Endothelial cell of hepatic sinusoid (primary cell): ENCODE measurements at regions not wholly inside any gene's neighbourhood (a gene's known extent, or its start where the extent isn't known, plus 50 kb on each side); places are given as distances from the start of the nearest gene placed in this dataset.

ENCODE experiments used
- in situ Hi-C: cut with HindIII; loops from 2 replicates; pipeline ENCODE4 v1.10.0; 2017; ENCODE audit warnings: low sequenced_read_pairs

GRCh38 chr2:516944-517343 lies 160.3 kb downstream of the TMEM18 start:
- in situ Hi-C loops: no loop called here

DNA sequence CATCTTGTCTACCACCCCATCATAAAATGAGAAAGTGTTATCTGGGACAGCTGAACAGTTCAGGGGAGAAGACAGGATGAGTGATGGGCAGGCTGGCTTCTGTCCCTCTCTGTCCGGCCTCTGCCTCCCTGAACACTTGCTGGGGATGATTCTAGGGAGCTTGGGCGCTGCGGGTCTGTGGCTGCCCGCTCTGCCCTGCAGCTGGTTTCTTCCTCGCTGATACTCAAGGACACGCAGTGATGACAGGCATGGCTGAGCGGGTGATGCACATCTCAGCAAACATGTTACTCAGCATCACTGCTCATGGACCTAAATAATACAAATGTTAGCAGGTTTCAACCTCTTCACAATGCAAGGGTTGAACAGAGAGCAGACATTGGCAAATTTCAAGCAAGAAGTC lies 161.1 kb downstream of the TMEM18 start:
- in situ Hi-C loops: no loop called here

GRCh38 chr2:515441-516127 lies 161.6 kb downstream of the TMEM18 start:
- in situ Hi-C loops: no loop called here

DNA sequence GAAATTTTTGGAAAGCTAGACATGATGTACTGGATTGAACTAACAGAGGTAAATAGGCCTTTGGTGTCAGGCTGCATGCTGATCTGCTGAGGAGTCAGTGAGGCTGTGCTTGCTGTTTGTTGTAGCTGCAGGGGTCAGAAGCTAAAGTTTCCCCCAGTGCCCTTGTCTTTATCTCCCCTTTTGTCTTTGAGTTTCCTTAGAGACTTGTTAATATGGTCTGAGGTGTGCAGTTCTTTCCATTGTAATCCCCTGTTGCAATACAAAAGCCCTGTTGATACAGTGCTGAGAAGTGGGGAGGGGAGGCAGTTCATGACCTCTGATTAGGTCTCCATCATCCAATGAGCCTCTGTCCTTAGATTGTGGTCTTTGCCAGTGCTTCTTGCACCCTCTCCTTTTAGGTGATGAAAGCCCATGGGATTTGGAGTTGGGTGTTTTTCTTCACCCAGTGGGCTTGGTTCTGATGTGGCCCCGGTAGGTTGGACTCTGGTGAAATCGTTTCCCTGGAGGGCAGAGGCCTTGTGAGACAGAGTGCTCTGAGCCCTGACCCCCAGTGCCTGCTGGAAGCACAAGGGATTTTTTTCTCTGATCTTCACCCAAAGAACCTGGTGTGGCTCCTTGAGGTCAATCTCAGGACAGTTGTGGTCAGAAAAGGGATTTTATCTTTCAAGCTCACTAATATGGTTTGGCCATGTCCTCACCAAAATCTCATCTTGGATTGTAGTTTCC lies 163.1 kb downstream of the TMEM18 start:
- in situ Hi-C loops: no loop called here

GRCh38 chr2:510839-511238 lies 166.4 kb downstream of the TMEM18 start:
- in situ Hi-C loops: no loop called here

- in situ Hi-C loops: no loop called here
Measured at GRCh38 chr2:509888-510287, 167.3 kb downstream of the TMEM18 start.

DNA sequence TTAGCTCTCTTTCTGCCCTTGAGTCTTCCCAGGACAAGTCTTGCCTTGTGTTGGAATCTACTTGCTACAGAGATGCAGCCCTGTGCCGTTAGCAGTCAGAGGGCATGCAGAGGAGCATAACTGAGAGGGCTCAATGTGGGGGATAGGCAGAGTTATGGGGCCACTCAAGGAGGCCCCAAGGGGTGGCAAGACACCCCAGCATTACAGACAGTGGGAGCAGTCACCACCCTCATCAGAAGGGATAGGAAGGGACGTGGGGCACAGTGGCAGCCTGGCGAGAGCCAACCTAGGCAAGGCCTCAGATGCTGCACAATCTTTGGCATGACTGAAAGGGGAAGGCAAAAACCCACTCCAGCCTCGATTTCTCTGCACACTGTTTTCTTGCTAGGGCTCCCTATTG lies 169.1 kb downstream of the TMEM18 start:
- in situ Hi-C loops: no loop called here

DNA sequence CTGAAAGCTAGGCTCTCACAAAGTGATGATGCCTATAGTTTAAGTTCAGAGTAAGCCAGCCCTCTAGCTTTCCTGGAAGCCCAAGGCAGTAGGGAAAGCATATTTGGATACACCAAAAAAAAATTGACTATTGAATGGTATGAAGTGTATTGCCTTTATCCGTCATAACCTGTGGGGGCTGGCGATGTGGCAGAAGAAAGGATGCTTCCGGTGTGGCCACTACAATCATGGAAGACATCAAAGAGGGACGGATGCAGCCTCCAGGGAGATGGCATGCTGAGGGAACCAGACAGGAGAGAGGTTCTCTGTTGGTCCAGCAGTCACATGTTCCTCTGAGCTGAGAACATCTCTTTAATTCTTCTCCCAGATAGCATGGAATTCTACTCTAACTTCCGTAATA lies 170.3 kb downstream of the TMEM18 start:
- in situ Hi-C loops: no loop called here

DNA sequence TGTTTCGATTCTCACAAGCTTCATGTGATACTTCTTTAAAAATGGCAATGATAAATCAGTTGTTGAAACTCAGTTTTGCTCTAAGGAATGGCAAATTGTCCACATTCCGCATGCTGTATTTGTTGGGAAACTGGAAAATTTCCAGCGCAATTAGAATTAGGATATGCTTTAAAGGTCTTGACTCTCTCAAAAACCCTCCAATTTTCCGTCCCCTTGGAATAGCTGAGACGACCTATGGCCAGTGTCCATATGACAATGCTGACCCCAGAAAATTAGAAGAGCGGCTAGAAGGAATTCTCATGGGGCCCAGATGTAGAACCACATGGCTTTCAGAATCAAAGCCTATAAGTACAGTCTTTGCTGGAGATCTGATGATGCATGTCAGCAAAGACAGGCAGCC lies 170.8 kb downstream of the TMEM18 start:
- in situ Hi-C loops: no loop called here

DNA sequence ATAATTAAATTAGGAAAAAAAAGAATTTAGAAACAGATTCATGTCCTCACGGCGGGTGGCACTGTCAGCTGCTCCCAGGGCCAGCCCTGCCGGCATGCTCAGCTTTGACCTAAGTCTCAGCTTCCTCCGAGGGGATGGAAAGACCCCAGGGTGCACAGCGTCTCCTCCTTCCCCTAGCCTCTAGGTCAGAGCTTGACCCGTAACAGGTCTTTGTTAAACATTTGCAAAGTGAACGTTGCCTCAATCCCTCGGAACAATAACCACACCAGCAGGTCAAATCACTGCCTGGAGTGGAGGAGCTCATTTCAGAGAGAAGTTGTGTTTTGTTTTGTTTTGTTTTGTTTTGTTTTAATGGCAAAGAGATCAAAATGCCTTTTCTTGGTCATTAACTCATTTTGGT lies 171.3 kb downstream of the TMEM18 start:
- in situ Hi-C loops: no loop called here

DNA sequence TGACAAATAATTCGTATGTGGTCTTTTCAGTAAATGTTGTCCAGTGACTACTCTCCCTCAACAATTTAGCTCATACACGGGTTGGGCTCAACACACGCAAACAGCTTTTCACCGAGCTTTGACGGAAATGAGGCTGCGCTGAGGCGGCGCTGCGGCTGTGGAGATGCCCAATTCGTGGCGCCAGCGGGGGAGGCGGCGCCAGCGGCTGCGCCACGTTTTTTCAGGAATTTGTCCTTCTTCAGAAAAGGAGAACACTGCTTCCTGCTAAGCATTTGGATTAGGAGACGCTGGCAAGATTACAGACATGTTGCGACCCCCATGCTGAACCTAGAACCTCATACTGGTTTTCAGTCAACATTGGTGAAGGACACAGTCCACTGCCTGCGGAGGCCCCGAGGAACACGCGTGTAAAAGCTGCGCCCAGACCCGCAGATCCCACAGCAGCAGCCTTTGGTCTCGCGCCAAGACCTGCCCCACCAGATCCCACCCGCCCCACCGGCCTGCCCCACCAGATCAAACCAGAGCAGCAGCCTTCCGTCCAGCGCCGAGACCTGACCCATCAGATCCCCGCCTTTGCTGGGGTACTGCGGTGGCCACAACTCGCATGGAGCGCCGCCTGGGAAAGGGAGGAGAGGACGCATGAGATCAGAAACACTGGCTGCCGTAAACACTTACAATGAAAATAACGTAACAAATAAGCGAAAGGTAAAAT lies 173.8 kb downstream of the TMEM18 start:
- in situ Hi-C loops: no loop called here

- in situ Hi-C loops: no loop called here
Measured at GRCh38 chr2:502831-503230, 174.4 kb downstream of the TMEM18 start.

DNA sequence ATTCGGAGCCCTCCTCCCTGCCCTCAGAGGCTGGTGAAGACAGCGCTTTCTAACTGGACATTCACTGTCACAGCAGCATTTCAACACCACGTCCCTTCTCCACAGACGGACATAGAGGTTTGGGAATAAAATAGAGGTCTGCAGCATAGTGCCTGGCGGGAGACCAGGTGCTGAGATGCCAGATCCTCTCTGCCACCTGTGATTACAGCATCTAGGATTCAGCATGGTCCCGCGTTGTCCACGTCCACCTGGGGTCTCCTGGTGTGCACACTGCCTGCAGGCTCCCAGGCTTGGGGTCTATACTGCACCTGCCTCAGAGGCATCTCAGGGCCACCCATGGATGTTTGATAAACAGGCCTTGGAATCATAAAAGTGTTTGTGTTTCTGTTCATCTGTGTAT lies 175.5 kb downstream of the TMEM18 start:
- in situ Hi-C loops: no loop called here

DNA sequence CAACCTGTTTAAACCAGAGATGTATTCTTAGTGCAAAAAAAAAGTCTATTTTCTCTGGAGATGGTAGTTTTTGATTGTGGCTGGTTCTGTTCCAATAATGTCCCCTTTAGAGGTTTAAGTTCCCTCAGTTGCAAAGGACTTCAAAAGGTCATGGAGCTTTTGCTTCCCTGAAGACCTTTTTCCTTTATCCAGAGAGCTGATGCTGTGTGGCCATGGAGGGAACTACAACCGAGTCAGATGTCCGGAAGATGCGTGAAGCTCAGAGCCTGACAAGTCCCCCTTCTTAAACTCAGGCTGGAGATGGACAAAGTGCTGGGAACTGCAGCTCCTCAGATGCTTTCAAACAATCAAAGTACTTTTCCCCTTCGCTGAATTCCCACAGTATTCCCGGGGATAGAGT lies 176.1 kb downstream of the TMEM18 start:
- in situ Hi-C loops: no loop called here

GRCh38 chr2:499726-500125 lies 177.5 kb downstream of the TMEM18 start:
- in situ Hi-C loops: no loop called here

DNA sequence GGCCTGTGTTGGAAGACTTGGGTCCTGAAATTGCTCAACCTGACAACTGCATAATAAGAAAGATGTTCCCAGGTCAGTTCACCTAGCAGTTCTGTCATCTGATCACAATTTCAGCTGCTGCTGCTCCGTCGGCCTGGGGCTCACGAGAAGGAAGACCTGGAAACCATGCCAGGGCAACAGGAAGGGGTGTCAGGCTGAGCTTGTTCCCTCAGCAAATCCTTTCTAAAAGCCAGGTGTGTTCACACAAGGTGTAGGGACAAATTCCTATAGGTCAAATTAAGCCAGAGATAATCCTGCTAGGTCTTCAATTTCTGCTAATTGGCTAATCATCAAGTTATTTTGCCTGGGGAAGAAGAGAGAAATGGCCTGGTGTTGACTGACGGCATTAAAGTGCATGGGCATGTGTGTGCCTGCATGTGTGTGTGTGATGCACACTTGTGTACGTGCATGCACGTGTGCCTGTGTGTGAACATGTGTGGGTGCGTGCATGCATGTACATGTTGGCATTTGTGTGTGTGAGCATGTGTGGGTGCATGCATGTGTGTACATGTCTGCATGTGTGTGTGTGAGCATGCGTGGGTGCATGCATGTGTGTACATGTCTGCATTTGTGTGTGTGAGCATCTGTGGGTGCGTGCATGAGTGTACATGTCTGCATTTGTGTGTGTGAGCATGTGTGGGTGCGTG lies 178.6 kb downstream of the TMEM18 start:
- in situ Hi-C loops: no loop called here

- in situ Hi-C loops: no loop called here
Measured at GRCh38 chr2:497770-498492, 179.3 kb downstream of the TMEM18 start.

- in situ Hi-C loops: no loop called here
Measured at GRCh38 chr2:496729-497128, 180.5 kb downstream of the TMEM18 start.

- in situ Hi-C loops: no loop called here
Measured at GRCh38 chr2:495745-496275, 181.4 kb downstream of the TMEM18 start.

DNA sequence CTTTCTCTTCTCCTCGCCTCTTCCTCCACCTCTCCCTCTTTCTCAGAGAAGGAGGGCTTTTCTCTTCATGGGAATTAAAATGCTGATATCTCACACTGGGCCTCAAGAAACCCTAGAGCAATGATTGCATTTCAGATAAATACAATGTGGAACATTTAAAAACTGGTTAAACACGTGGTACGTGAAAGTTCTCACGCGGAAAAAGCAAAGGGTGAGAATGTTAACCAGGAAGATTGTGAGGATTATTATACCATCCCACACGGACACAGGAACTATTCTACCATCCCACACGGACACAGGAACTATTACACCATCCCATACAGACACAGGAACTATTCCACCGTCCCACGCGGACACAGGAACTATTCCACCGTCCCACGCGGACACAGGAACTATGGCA lies 182.4 kb downstream of the TMEM18 start:
- in situ Hi-C loops: no loop called here

- in situ Hi-C loops: no loop called here
Measured at GRCh38 chr2:493228-493627, 184.0 kb downstream of the TMEM18 start.
